ENCODE measurements at regions not wholly inside any gene's neighbourhood (a gene's known extent, or its start where the extent isn't known, plus 50 kb on each side); places are given as distances from the start of the nearest gene placed in this dataset.
"Not testable (repeated sequence)": the region's sequence is repeated elsewhere in the genome, so short reads cannot be mapped to it uniquely, and the experiment has no call there.

GRCh38 chr7:19915596-19915995, 142.2 kb upstream of the TMEM196 start:
- H3K9me3 ChIP-seq, result no peaks in the 10 kb centered on the region
- no peak overlapping the region for H3K4me3 ChIP-seq
- H3K27me3 ChIP-seq, result no peaks in the 10 kb centered on the region
- no peak for DNase-seq
- H3K4me1 ChIP-seq, result no peaks in the 10 kb centered on the region
- intact Hi-C loops (cut with DNase I; ENCODE audit: low total_unique reads), result no loop called here
- H3K27ac ChIP-seq, result no peak overlapping the region
- TF ChIP-seq CTCF (IDR thresholded peaks at IDR 0.05), result no peak
- TF ChIP-seq POLR2A (IDR thresholded peaks at IDR 0.05), result no peak
- H3K36me3 ChIP-seq, result no peaks in the 10 kb centered on the region

GRCh38 chr7:19914866-19915265, 141.4 kb upstream of the TMEM196 start:
- H3K4me1 ChIP-seq, result no peaks in the 10 kb centered on the region
- intact Hi-C loops (cut with DNase I; ENCODE audit: low total_unique reads), result no loop called here

GRCh38 chr7:19900118-19900517, 126.7 kb upstream of the TMEM196 start:
- no peak overlapping the region for H3K4me3 ChIP-seq
- intact Hi-C loops (cut with DNase I; ENCODE audit: low total_unique reads), result no loop called here
- TF ChIP-seq CTCF (IDR thresholded peaks at IDR 0.05) (no peak), POLR2A (IDR thresholded peaks at IDR 0.05) (no peak)
- no peak for DNase-seq
- H3K36me3 ChIP-seq, result no peaks in the 10 kb centered on the region
- no peaks in the 10 kb centered on the region for H3K9me3 ChIP-seq
- no peak overlapping the region for H3K27ac ChIP-seq
- no peaks in the 10 kb centered on the region for H3K27me3 ChIP-seq
- no peaks in the 10 kb centered on the region for H3K4me1 ChIP-seq

More at GRCh38 chr7:19914866-19915265, 141.4 kb upstream of the TMEM196 start:
- Histone ChIP-seq H3K4me3 (no peak overlapping the region), H3K27me3 (no peaks in the 10 kb centered on the region), H3K9me3 (no peaks in the 10 kb centered on the region), H3K36me3 (no peaks in the 10 kb centered on the region), H3K27ac (no peak overlapping the region)
- DNase-seq, result no peak
- no peak for TF ChIP-seq CTCF (IDR thresholded peaks at IDR 0.05)
- TF ChIP-seq POLR2A (IDR thresholded peaks at IDR 0.05), result no peak

GRCh38 chr7:19899529-19899928, 126.1 kb upstream of the TMEM196 start:
- no peak for DNase-seq
- Histone ChIP-seq H3K27ac (no peak overlapping the region), H3K9me3 (no peaks in the 10 kb centered on the region), H3K27me3 (no peaks in the 10 kb centered on the region), H3K4me1 (no peaks in the 10 kb centered on the region), H3K4me3 (no peak overlapping the region), H3K36me3 (no peaks in the 10 kb centered on the region)
- intact Hi-C loops (cut with DNase I; ENCODE audit: low total_unique reads), result no loop called here
- TF ChIP-seq CTCF (IDR thresholded peaks at IDR 0.05) (no peak), POLR2A (IDR thresholded peaks at IDR 0.05) (no peak)

GRCh38 chr7:19882893-19883292, 109.5 kb upstream of the TMEM196 start:
- intact Hi-C loops (cut with DNase I; ENCODE audit: low total_unique reads); H3K9me3 ChIP-seq; DNase-seq; H3K27ac ChIP-seq; H3K4me1 ChIP-seq; H3K36me3 ChIP-seq; H3K4me3 ChIP-seq; H3K27me3 ChIP-seq: not testable (repeated sequence)

- Histone ChIP-seq H3K4me1 (no peaks in the 10 kb centered on the region), H3K4me3 (no peak overlapping the region), H3K9me3 (no peaks in the 10 kb centered on the region), H3K27me3 (no peaks in the 10 kb centered on the region), H3K27ac (no peak overlapping the region), H3K36me3 (no peaks in the 10 kb centered on the region)
- intact Hi-C loops (cut with DNase I; ENCODE audit: low total_unique reads), result no loop called here
- TF ChIP-seq POLR2A (IDR thresholded peaks at IDR 0.05), result no peak
- TF ChIP-seq CTCF (IDR thresholded peaks at IDR 0.05), result no peak
- DNase-seq, result no peak
Observed at GRCh38 chr7:19872094-19872493, 98.7 kb upstream of the TMEM196 start.
